Endothelial cell of umbilical vein (primary cell): ENCODE measurements at regions not wholly inside any gene's neighbourhood (a gene's known extent, or its start where the extent isn't known, plus 50 kb on each side); places are given as distances from the start of the nearest gene placed in this dataset.

Source experiments
- BruUV-seq: library from RNA; stranded (reverse); fragments of 400-500 nt; replicated peaks from 2 replicates; lab custom pipeline; 2021; lab: Mats Ljungman, UMichigan
- CTCF ChIA-PET: fragments of 300-600, 350-600 bp; sonication (Branson Sonifier 250); formaldehyde crosslinking; loops from one replicate; lab custom pipeline; 2021; ENCODE audit warnings: antibody characterized with exemption, inconsistent platforms; lab: Charles Lee
- POLR2A ChIA-PET: fragments of 300-600, 350-600 bp; sonication (Branson Sonifier 250); formaldehyde crosslinking; loops from one replicate; lab custom pipeline; 2021; ENCODE audit warnings: antibody characterized with exemption, inconsistent platforms; lab: Charles Lee
- DNase-seq: peaks from one replicate; pipeline ENCODE4 v3.0.0-alpha.2; 2011; ENCODE audit warnings: low read depth, low spot score
- FAIRE-seq: peaks from 2 replicates; lab custom pipeline; 2011; peaks lifted over from hg19 to GRCh38; lab: Jason Lieb, UNC
- H2AFZ ChIP-seq: 2 replicates; pipeline ENCODE4 v1.6.0; 2012; ENCODE audit warnings: low read depth, low read length, control low read depth, inconsistent platforms
- H3K27ac ChIP-seq: 2 replicates; pipeline ENCODE4 v1.5.1; 2011; ENCODE audit warnings: low read depth, mild to moderate bottlenecking, control low read depth, low read length, moderate library complexity; ENCODE audit not compliant: insufficient read depth
- H3K27me3 ChIP-seq, 2 experiments: 2 replicates each; pipeline versions ENCODE4 v1.6.0 to v1.6.1; 2011; ENCODE audit warnings: low read length in 2 of 2, mixed read lengths in 1 of 2; ENCODE audit not compliant: control insufficient read depth in 2 of 2, insufficient read depth in 2 of 2
- H3K36me3 ChIP-seq, 2 experiments: 2 replicates in 1 of 2; 3 replicates in 1 of 2; pipeline ENCODE4 v1.5.1; 2011; ENCODE audit warnings: low read length in 2 of 2, mild to moderate bottlenecking in 1 of 2, moderate library complexity in 1 of 2; ENCODE audit not compliant: control insufficient read depth in 2 of 2, insufficient read depth in 2 of 2; ENCODE audit errors: extremely low read depth in 1 of 2
- H3K4me1 ChIP-seq: 3 replicates; pipeline ENCODE4 v1.5.1; 2011; ENCODE audit warnings: mild to moderate bottlenecking, low read length; ENCODE audit not compliant: control insufficient read depth, insufficient read depth; ENCODE audit errors: extremely low read depth
- H3K4me2 ChIP-seq: 2 replicates; pipeline ENCODE4 v1.6.1; 2011; ENCODE audit warnings: low read length, control low read depth, mixed read lengths; ENCODE audit not compliant: insufficient read depth
- H3K4me3 ChIP-seq, 3 experiments: fragments of 200-600 bp in 1 of 3; sonication (generic), shearing (Covaris generic) in 1 of 3; replicated peaks in 1 of 3; 2 replicates each; pipeline ENCODE4 v1.5.1; 2011 to 2016; ENCODE audit warnings: control low read depth in 3 of 3, low read length in 3 of 3, mild to moderate bottlenecking in 2 of 3, inconsistent platforms in 1 of 3, low read depth in 1 of 3, moderate library complexity in 1 of 3; ENCODE audit not compliant: insufficient read depth in 1 of 3
- H3K79me2 ChIP-seq: 2 replicates; pipeline ENCODE4 v1.6.0; 2012; ENCODE audit warnings: low read length, inconsistent platforms; ENCODE audit not compliant: control insufficient read depth, insufficient read depth
- H3K9ac ChIP-seq: replicated peaks from 2 replicates; pipeline ENCODE3; 2011; ENCODE audit warnings: low read length, control low read depth; ENCODE audit not compliant: insufficient read depth; ENCODE audit errors: extremely low read depth
- H3K9me1 ChIP-seq: replicated peaks from 3 replicates; pipeline ENCODE4 v1.6.0; 2011; ENCODE audit warnings: mild to moderate bottlenecking, low read length; ENCODE audit not compliant: control insufficient read depth, insufficient read depth; ENCODE audit errors: extremely low read depth
- H3K9me3 ChIP-seq: replicated peaks from 2 replicates; pipeline ENCODE4 v1.5.1; 2012; ENCODE audit warnings: low read length, inconsistent platforms; ENCODE audit not compliant: control insufficient read depth, insufficient read depth
- H4K20me1 ChIP-seq: replicated peaks from 2 replicates; pipeline ENCODE3; 2011; ENCODE audit warnings: mild to moderate bottlenecking, low read length; ENCODE audit not compliant: control insufficient read depth, insufficient read depth; ENCODE audit errors: extremely low read depth
- EZH2 ChIP-seq: IDR thresholded peaks from 2 replicates; pipeline ENCODE4 v1.6.1; 2012; ENCODE audit warnings: borderline replicate concordance, low read depth, mild to moderate bottlenecking, moderate library complexity, low read length, inconsistent platforms; ENCODE audit not compliant: severe bottlenecking
- FOS ChIP-seq: IDR thresholded peaks from 2 replicates; pipeline ENCODE4 v1.6.1; 2011; ENCODE audit warnings: mild to moderate bottlenecking, low read length, moderate library complexity, borderline replicate concordance; ENCODE audit not compliant: insufficient read depth
- GATA2 ChIP-seq: IDR thresholded peaks from 2 replicates; pipeline ENCODE4 v1.7.0; 2011; ENCODE audit warnings: low read depth, mild to moderate bottlenecking, moderate library complexity, mixed read lengths, low read length; ENCODE audit not compliant: insufficient read length, insufficient read depth
- JUN ChIP-seq: IDR thresholded peaks from 2 replicates; pipeline ENCODE4 v1.6.1; 2011; ENCODE audit warnings: borderline replicate concordance, low read depth; ENCODE audit not compliant: insufficient read length, insufficient read depth
- MYC ChIP-seq: IDR thresholded peaks from one replicate; pipeline ENCODE4 v1.6.1; 2011; ENCODE audit warnings: mild to moderate bottlenecking, low read depth, low read length
- POLR2A ChIP-seq: IDR thresholded peaks from 2 replicates; pipeline ENCODE4 v1.6.1; 2012; ENCODE audit warnings: low read depth, mild to moderate bottlenecking, control low read depth, low read length
- POLR2AphosphoS5 ChIP-seq: IDR thresholded peaks from 2 replicates; pipeline ENCODE4 v1.6.1; 2012; ENCODE audit warnings: low read depth, mild to moderate bottlenecking, control low read depth, low read length, moderate library complexity; ENCODE audit not compliant: insufficient read depth
- dilution Hi-C: fragments of 300-500 bp; cut with MboI; formaldehyde crosslinking; loops from one replicate; pipeline ENCODE4 v1.15.0; 2019; ENCODE audit warnings: low sequenced_read_pairs; ENCODE audit not compliant: extremely low pct_ligation_motif_present
- intact Hi-C: fragments of 100-400 bp; cut with micrococcal nuclease; formaldehyde crosslinking; loops from one replicate; pipeline ENCODE4 v1.10.0; 2022
- TF ChIP-seq, protein P1 (sequence below): IDR thresholded peaks from 2 replicates; pipeline ENCODE4 v1.6.1; 2011; ENCODE audit not compliant: insufficient read depth, insufficient read length
- TF ChIP-seq, protein P2 (sequence below), 2 donors: IDR thresholded peaks; 1 replicate in 1 of 2; 2 replicates in 1 of 2; pipeline ENCODE4 v1.5.1; 2011; ENCODE audit warnings: low read length in 2 of 2, mild to moderate bottlenecking in 2 of 2, moderate library complexity in 2 of 2, control low read depth in 1 of 2, inconsistent platforms in 1 of 2, low read depth in 1 of 2; ENCODE audit not compliant: insufficient read depth in 1 of 2; ENCODE audit errors: extremely low read depth in 1 of 2

DNA sequence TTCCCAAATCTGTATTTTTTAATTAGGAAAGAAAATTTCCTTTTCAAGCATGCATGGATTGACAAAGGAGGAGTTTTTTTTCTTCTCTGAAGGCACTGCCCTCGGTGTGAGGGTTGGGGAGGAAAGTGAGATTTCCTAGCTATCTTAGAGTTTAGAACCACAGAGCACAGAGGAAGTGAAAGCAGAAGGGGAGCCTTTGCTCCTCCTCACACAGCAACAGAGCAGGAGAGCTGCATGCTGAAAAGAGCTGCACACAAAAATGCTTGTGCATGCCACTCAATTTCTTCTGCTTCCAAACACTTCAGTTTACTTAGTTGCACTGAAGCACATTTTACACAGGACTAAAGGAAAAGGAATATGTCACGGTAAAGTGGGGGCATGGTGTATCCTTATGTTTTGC lies 308.1 kb downstream of the GPATCH2 start:
- Histone ChIP-seq H3K9ac (no peak overlapping the region), H3K27ac (no peak overlapping the region), H3K4me2 (no peak overlapping the region), H3K27me3 (no peaks in the 10 kb centered on the region), H4K20me1 (no peaks in the 10 kb centered on the region), H3K4me1 (no peaks in the 10 kb centered on the region), H3K9me3 (peaks cover 2% of the 10 kb centered on the region), H2AFZ (no peak overlapping the region), H3K9me1 (no peaks in the 10 kb centered on the region), H3K4me3 (no peak overlapping the region), H3K79me2 (no peaks in the 10 kb centered on the region), H3K36me3 (no peaks in the 10 kb centered on the region)
- TF ChIP-seq, protein P1, sequence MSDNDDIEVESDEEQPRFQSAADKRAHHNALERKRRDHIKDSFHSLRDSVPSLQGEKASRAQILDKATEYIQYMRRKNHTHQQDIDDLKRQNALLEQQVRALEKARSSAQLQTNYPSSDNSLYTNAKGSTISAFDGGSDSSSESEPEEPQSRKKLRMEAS = no peak
- TF ChIP-seq, protein P2, sequence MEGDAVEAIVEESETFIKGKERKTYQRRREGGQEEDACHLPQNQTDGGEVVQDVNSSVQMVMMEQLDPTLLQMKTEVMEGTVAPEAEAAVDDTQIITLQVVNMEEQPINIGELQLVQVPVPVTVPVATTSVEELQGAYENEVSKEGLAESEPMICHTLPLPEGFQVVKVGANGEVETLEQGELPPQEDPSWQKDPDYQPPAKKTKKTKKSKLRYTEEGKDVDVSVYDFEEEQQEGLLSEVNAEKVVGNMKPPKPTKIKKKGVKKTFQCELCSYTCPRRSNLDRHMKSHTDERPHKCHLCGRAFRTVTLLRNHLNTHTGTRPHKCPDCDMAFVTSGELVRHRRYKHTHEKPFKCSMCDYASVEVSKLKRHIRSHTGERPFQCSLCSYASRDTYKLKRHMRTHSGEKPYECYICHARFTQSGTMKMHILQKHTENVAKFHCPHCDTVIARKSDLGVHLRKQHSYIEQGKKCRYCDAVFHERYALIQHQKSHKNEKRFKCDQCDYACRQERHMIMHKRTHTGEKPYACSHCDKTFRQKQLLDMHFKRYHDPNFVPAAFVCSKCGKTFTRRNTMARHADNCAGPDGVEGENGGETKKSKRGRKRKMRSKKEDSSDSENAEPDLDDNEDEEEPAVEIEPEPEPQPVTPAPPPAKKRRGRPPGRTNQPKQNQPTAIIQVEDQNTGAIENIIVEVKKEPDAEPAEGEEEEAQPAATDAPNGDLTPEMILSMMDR (IDR thresholded peaks at IDR 0.05; ENCODE audit: extremely low read depth in 1 of 2, insufficient read depth in 1 of 2, low read depth in 1 of 2, low read length in 2 of 2) = no peak
- TF ChIP-seq GATA2 = no peak
- no peak for TF ChIP-seq FOS
- TF ChIP-seq EZH2 = no peak
- TF ChIP-seq MYC = no peak
- TF ChIP-seq POLR2A = no peak
- TF ChIP-seq POLR2AphosphoS5 = no peak
- no peak for TF ChIP-seq JUN
- no TSS peak for BruUV-seq
- POLR2A ChIA-PET = no interaction called here
- intact Hi-C loops = no loop called here
- DNase-seq (no peak), FAIRE-seq (no peak)
- dilution Hi-C loops = no loop called here
- CTCF ChIA-PET = no interaction called here
